HG03520 (cell line): ENCODE measurements at regions not wholly inside any gene's neighbourhood (a gene's known extent, or its start where the extent isn't known, plus 50 kb on each side); places are given as distances from the start of the nearest gene placed in this dataset.
"Not testable (repeated sequence)": the region's sequence is repeated elsewhere in the genome, so short reads cannot be mapped to it uniquely, and the experiment has no call there.

ENCODE experiments used
- ATAC-seq: cut with Tn5 transposase; IDR thresholded peaks from one replicate; pipeline ENCODE4 v1.9.1; 2021; ENCODE audit warnings: mild to moderate bottlenecking, moderate library complexity; ENCODE audit not compliant: unreplicated experiment

DNA sequence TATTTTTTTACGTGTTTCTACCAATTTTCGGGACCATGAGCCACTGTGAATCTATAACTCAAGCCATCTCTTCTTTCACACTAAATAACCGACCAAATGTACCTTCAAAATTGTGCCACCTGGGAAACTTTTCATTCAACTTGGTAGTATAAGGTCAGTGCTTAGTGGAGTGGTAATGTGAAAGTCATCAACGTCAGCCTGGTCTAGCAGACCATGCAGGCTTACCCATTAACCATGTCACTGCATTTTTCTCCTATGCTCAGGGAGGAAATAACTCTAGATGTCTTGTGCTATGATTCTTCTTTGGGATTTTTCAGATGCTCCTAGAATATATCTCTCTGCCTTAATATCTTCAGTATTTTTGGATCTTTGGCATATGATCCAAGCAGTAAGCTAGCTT, 1075.4 kb upstream of the POT1 start:
- ATAC-seq = no peak

DNA sequence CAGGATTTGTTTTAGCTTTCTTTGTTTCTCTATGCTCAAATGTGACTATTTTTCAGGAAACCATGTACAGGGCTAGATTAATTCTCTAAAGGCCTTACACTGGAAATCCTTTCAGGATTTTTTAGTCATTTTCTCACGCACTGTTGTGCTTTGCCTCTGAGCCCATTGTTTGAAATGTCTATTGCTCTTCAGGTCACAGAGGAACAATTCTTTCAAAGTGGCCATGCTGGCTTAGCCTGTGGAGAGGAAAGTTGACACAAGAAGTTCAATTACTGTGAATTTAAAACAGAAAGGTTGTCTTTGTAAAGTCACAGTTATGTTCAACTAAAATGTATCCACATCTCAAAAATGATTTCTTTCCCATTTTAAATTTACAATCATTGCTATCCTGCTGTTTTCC, 1071.7 kb upstream of the POT1 start:
- no peak for ATAC-seq

DNA sequence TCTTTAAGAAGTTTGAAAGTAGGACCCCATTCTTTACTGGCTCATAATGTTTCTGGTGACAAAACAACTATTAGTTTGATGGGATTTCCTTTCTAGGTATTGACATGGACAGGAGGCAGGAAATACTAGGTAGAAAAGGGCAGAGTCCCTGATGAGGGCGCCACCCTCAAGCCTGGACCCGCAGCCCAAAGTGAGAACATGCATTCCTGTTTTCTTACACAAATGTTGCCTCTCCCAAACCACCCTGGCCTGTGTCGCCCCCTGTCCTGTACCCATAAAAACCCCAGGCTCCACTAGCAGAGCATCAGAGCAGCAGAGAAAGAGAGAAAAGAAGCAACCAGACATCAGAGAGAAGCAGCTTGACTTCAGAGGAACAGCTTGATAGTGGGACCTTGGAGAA, 1055.2 kb upstream of the POT1 start:
- no peak for ATAC-seq

DNA sequence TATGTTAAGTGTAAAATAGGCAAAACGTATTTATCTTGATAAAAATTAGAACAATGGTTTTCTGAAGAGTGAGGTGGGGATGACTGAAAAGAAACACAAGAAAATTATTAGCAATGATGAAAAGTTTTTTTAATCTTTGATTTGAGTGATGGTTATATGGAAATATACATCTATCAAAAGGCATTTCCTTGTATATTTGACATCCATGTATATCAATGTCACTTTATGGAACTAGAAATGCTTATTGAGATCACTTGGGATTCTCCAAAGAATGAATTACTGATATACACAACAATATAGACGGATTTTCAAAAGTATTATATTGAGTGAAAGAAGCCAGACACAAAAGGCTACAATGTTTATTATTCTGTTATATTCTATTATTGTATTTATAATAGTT, 1042.0 kb upstream of the POT1 start:
- no peak for ATAC-seq

DNA sequence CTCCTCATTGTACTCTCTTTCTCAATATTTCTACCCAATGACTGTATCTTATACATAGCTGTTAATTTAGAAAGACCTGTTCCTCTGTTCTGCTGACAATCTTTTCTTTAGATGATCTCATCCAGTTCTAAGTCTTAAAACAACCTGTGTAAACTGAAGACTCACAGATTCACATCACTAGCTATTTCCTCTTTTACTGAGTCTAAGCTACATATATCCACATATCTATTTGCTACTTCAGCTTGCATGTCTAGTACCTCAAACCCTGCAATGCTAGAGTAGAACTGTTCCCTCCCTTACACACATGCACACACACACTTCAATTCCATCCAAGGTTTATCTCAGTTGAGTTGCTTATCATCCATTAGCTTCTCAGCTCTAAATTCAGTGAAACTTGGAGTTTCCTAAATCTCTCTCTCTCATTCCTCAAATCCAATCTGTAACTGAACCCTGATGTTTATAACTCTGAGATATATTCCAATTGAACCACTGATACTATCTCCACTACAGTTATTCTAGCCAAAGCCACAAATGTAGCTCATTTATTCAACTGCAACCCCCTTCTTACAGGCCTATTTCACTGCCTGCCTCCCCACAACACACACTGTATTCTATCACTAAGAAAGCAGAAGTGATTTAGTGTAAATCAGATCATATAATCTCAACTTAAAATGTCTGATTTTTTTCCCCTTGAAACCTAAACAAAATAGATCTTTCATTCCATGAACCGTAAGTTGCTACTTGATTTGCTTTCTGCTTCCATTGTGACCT, 1036.8 kb upstream of the POT1 start:
- no peak for ATAC-seq

DNA sequence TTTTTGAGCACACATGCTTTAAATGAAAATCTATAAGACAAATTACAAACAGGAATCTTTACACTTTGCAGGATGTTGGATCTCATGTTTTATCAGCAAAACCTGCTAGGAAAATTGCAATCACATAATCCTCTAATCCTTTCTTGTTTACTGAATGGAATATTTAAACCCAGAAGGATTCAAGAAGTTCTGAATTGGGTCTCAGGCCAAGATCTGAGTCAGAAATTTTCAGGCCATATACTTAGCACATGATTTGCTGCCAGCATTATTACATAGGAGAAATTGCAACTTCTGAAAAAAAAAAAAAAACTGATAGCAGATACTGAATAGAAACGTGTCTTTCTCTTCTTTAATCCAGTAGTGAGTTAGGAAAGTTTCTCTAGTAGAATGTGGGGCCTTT, 1005.3 kb upstream of the POT1 start:
- no peak for ATAC-seq

DNA sequence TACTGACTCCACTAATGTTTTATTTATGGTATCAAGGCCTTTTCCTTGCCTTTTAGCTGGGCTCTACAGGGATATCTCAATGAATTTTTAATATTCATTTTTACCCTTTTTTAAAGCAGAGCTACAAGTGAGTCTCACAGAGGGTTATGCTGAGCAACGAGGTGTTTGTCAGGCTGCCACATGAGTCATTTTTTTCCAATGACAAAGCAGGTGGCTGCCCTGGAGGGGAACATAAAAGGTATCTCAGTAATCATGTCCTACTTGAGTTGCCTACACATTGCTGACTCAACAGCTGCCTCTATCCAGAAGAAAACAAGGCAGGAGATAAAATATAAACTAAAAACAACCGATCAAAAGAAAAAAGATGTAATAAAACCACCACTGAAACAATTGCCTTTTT, 1004.9 kb upstream of the POT1 start:
- no peak for ATAC-seq

DNA sequence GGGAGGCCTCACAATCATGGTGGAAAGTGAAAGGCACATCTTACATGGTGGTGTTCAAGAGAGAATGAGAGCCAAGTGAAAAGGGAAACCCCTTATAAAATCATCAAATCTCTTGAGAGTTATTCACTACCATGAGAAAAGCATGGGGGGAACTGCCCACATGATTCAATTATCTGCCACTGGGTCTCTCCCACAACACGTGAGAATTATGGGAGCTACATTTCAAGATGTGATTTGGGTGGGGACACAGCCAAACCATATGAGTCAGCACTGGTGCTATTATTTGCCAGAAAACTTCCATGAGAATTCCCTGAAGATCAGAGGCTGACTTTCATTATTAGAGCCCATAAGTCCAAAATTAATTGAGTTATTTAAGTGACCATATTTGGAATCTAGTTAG, 1001.2 kb upstream of the POT1 start:
- no peak for ATAC-seq

DNA sequence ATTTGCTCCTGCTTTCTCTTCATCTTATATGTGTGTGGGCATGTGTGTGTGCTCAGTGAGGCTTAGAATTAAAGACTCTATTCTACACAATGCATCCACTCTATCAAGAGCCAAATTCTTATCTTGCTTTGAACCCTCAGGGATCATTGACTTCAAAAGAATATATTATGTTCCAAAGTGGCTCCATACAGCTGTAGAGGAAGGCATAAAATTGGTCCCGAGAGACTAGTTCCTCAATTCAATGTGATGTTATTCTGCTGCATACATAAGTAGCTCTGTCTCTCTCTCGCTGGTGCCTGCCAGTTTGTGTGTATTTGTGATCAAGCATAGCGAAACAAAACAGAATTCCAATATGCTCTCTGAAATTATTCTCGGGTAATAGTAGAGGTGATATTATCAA, 997.9 kb upstream of the POT1 start:
- no peak for ATAC-seq

DNA sequence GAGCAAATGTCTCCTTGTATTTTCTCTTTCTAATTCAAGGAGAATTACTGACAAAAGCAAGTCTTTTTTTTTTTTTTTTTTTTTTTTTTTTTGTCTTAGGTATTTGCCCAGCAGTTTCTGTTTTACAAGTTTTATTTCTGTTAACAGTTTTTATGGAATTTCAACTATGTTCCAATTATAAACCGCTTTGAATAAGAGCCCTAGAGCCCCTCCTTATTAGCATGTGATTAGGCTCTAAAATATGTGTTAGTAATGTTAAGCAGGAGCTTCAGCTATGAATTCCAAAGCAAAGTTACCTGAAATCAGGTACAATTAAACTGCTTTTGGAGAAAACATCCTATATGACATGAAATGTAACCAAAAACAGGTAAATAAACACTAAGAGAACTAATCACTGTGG, 997.0 kb upstream of the POT1 start:
- no peak for ATAC-seq

DNA sequence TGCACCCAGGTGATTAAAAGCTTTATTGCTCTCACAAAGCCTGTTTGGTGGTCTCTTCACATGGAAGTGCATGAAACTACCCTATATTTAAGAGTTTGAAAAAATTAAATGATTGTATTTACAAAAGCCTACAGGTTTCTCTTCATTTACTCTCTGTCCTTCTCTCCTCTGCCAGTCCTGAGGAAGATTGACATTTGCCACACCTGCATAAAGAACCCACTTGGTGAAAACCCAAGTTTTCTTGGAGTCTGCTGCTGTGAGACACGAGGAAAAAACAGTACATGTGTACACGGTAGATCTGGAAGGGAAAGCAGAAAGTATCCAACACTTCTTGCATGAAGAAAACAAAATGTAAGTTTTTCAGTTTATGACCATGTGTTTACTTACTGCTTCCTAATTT, 994.4 kb upstream of the POT1 start:
- no peak for ATAC-seq

DNA sequence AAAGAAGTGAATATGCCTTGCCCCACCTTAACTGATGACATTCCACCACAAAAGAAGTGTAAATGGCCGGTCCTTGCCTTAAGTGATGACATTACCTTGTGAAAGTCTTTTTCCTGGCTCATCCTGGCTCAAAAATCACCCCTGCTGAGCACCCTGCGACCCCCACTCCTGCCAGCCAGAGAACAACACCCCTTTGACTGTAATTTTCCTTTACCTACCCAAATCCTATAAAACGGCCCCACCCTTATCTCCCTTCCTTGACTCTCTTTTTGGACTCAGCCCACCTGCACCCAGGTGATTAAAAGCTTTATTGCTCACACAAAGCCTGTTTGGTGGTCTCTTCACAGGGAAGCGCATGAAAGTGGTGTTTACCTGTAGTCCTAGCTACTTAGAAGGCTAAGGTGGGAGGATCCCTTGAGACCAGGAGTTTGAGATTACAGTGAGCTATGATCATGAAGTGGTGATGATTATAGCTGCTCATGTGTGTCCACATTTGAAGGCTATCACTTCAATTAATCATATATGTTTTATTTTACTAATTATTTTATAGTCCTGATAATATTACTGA, 985.8 kb upstream of the POT1 start:
- ATAC-seq = not testable (repeated sequence)

DNA sequence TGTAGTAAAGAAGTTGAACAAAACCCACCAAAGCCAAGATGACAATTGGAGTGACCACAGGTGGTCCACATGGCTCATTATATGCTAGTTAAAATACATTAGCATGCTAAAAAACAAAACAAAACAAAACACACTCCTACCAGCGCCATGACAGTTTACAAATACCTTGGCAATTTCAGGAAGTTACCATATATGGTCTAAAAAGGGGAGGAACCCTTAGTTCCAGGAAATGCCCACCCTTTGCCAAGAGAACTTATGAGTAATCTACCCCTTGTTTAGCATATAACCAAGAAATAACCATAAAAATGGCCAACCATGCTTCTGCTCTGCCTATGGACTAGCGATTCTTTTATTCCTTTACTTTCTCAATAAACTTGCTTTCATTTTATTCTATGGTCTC, 979.1 kb upstream of the POT1 start:
- no peak for ATAC-seq

DNA sequence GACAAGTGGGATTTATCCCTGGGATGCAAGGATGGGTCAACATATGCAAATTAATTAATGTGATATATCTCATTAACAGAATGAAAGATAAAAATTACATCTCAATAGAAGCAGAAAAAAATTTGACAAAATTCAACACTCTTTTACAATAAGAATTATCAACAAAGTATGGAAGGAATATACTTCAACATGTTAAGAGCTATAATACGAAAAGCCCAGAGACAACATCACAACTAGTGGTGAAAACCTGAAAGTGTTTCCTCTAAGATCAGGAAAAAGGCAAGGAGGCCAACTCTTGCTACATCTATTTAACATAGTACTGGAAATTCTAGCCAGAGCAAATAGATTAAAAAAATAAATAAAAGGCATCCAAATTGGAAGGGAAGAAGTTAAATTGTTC, 970.0 kb upstream of the POT1 start:
- no peak for ATAC-seq

DNA sequence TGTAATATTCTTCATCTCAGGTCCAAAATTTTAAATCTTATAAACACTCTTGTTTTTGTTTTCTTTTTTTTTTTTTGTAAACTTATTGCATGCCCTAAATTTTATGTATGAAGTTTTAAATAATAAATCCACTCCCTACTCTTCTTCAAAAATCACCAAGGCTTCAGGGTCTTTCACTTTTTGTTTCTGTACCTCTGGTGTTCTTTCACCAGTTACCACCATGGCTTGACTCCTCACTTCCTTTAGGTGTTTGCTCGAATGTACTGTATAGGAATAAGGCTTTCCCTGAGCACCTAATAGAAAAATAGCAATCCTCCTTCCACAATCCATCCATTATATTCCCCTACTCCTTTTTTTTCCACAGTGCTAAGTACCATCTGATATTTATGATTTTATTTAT, 962.8 kb upstream of the POT1 start:
- ATAC-seq = no peak

DNA sequence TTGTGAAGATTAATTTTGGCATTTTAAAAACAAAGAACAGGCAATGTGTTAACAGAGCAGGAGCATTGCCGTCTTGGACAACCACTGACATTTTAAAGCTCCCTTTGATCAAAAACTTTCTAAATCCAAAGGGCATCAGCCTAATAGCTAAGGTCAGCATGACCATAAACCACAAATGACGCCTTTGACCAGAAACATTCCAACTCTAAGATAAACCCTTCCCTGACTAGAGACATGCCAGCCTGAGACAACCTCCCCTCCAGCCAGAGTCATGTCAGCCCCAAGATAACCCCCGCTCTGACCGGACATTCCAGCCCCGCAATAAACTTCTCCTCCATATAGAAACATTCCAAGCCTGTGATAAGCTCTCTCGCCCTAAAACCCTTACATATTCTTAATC, 949.4 kb upstream of the POT1 start:
- no peak for ATAC-seq

DNA sequence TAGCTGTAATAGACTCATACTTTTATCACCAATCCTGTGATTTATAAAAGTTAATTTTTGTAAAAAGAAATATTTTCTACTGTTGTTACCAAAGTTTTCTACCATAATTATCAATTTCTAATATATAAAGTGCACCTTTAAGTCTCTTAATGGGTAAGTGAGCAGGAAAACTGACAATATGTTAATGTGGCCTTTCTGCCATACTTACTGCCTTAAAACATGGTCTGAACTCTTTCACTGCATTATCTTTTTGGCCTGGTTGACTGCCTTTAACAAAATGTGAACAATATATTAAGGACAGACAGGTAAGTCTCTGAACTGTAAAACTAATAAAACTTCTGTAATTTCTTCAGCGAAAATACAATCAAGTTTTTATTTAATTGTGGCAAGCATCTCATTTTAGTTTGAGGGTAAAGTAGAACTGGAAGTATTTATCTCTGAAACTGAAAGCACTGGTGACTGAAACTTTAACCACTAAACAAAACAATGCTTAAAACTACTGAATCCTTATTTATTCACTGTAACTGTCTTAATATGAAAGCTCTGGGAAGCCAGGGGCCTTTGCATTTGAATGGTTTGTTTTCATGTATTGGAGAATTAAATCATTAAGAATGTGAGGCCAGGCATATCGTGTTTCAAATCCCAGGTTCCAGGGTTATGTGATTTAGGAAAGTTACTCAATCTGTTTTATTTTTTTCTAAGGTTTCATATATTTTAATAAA, 948.8 kb upstream of the POT1 start:
- ATAC-seq = no peak

DNA sequence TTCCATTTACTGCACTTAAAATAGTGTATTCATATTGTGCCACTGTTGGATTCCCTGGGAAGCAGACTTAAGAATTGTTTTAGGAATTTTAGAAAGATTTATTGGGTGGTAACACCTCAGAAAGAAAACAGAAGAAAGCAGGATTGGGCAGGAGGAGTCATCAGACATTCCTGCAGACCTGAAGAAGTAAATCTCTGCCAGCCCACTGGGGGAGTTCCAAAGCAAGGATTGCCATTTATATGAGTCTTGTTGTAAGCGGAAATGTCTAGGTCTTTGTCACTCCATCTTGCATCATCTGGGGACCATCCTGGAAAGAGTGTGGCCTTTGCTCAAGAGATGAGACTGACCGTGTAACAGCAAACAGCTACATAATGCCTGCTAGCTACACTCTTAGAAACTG, 947.6 kb upstream of the POT1 start:
- no peak for ATAC-seq

DNA sequence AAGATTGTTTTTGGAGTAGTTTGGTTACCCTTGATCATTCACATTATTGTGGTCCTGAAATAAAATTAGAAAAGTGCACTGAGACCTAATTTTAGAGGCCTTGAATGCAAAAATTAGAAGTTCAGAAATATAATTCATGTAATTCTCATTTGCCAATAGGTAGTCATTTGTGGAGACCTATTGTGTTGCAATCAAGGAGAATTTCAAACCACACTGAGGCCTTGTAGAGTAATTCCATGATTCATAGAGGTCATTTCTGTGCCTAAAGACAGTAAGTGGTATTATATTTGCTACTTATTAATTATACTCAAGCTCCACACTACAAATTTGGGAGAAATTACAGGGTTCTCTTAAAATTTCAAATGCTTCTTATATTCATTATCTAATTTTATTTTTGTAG, 946.8 kb upstream of the POT1 start:
- no peak for ATAC-seq

DNA sequence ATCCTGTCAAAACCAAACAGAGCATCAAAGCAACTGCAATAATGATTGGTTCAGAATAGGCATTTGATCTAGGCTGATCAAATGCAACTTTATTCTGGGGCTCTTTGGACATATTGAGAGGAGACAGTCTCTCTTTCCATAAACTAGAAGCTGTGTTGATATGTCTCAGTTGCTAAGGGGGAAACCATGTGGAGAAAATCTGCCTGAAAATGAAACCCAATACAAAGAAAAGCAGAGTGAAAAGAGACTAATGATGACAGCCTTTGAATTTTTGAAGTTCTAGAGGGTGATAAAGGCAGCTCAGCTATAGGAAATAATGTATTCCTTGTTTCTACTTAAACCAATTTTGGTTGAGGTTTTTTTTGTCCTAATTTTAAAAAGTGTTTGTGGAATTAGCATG, 941.8 kb upstream of the POT1 start:
- no peak for ATAC-seq

DNA sequence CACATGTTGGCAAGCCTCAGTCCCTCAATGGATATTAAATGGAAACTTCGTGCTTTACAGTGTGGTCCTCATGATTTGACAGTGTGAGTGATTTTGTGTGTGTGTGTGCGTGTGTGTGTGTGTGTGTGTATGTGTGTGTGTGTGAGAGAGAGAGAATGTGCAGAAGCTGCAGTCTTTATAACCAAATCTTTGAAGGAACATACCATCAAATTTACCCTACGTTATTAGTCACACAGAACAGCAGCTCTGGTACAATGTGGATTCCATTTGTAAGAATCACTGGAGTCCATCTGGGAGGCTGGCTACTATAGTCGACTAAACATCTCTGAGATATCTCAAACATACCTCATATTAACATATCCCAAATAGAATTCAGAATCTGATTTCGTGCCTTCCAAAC, 928.0 kb upstream of the POT1 start:
- no peak for ATAC-seq

DNA sequence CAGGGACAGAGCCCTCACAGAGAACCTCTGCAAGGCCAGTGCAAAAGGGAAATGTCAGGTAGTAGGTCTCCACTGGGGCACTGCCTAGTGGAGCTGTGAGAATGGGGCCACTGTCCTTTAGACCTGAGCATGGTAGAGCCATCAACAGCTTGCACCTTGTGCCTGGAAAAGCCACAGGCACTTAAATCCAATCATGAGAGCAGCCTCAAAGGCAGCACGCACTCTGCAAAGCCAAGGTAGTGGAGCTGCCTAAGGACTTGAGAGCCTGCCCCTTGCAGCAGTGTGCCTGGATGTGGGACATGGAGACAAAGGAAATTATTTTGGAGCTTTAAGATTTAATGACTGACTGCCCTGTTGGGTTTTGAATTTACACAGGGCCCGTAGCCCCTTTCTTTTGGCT, 918.5 kb upstream of the POT1 start:
- ATAC-seq = no peak
